ENCODE measurements at regions not wholly inside any gene's neighbourhood (a gene's known extent, or its start where the extent isn't known, plus 50 kb on each side); places are given as distances from the start of the nearest gene placed in this dataset.

DNA sequence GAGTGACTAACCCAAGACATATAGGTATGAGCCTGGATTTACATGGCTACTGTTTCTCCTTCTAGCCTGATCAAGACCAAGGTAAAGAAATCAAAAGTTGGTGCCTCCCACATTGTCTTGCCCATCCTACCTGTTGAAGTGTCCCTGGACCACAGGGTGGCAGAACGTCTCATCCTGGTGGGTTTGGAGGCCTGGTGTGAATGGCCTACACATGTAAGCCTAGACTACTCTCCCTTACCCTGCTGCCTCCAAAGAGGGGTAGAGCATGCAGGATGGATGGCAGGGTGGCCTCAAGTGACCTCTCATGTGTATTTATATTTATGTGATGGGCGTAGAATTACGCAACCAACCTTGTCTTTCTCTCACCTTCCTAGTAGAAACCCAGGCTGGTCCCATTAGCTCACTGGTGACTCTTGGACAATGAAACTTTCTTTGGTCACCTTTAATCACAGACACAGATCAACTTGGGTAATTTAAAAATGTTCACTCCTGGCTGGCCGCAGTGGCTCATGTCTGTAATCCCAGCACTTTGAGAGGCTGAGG is 73.3 kb upstream of the SOD3 start:
- no peak for DNase-seq

- no peak for DNase-seq
Observed at GRCh38 chr4:24727390-24728224, 67.8 kb upstream of the SOD3 start.

DNA sequence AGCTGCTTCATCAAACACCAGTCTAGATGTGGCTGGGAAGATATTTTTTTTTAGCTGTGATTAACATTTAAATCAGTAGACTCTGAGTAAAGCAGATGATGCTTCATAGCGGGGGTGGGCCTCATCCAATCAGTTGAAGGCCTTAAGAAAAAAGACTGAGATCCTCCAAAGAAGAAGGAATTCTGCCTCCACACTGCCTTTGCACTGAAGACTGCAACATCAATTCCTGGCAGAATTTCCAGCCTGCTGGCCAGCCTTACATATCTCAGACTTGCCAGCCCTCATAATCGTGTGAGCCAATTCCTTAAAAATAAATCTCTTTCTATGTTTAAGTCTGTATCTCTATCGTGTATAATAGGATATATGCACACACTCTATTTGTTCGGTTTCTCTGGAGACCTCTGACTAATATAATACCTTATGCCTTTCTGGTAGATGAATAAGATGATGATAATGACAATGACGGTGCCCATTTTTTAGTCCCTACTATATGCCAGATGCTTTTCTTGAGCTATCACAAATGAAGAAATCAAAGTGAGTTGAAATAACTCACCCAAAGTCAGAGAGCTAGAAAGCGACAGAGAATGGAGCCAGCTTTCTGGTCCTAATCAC is 66.1 kb upstream of the SOD3 start:
- no peak for DNase-seq

GRCh38 chr4:24730256-24731001 is 64.9 kb upstream of the SOD3 start:
- DNase-seq = no peak

GRCh38 chr4:24731448-24731847 is 63.9 kb upstream of the SOD3 start:
- no peak for DNase-seq

DNA sequence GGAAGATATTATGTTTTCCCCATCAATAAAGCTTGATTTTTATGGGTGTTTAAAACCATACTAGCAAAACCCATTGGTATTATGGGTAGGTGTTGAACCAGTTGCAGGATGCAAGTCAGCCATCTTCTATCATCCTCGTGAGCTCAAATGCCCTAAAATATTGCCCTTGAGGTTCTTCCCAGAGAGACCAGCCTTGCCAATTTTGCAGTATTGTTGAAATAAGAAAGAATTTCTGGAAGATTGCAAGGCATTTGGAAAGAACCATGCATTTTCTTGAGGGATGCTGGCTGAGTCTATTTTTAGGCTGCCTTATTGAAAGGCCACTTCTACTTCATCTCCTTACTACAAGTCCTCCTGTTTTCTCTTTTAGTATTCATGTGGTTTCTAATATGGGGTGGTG is 60.9 kb upstream of the SOD3 start:
- no peak for DNase-seq

- no peak for DNase-seq
Observed at GRCh38 chr4:24736066-24736465, 59.3 kb upstream of the SOD3 start.

DNA sequence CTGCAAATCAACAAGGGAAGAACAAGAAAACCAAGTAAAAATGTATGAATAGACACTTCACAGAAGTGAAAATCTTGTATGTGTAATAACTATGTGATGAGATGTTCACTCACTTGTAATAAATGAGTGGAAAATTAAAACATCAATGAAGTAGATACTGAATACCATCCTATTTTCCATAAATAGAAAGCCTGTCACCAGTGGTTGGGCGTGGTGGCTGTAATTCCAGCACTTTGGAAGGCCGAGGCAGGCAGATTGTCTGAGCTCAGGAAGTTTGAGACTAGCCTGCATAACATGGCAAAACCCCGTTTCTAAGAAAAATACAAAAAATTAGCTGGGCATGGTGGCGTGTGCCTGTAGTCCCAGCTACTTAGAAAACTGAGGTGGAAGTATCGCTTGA is 53.5 kb upstream of the SOD3 start:
- no peak for DNase-seq

- no peak for DNase-seq
Observed at GRCh38 chr4:24742335-24742734, 53.0 kb upstream of the SOD3 start.

DNA sequence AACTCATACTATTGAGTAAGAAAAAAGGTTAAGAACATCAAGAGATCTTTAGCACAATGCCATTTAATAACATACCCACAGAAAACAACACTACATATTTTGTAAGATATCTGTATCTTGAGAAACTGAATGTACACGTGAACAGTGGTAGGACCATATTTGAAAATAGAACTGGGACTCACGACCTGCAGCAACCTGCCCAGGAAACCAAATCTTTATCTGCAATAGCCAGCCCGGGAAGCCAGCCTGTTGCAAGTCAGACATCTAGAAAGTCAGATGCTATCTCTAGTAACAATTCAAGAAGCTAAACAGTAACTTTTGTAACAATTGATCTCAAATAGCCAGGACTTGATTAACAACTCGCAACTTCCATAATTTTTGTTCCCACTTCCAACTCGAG is 52.6 kb upstream of the SOD3 start:
- DNase-seq = no peak

DNA sequence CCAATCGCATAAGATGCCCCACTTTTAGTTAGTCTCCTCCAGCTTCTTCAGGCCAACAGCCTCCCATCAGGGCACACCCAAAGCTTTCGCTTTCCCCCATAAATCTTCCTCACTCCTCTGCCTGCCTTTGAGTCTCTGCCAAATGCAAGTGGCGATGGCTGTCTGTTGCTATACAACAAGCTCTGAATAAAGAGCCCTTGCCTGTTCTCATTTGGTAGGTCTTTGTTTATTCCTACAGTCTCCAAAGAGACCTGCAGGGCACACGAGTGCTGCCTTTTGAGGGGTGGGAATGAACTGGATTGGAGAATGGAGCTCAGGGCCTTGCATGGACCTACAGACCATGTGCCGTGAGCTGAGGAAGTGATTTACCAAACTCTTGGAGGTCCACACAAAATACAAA is 52.2 kb upstream of the SOD3 start:
- no peak for DNase-seq

GRCh38 chr4:24743927-24744326 is 51.4 kb upstream of the SOD3 start:
- no peak for DNase-seq

GRCh38 chr4:24745172-24745895 is 50.0 kb upstream of the SOD3 start:
- DNase-seq = no peak

Data from stimulated activated CD4-positive, alpha-beta T cell treated with anti-CD3 and anti-CD28 coated beads, Interleukin-4, amount 100 ng/mL, for 1 hour (primary cell).